T-helper 2 cell treated with Interferon-gamma antibody and Interleukin-4, amounts not matched to agents 100 ng/mL and 5 ng/mL, for 36 hours (primary cell): ENCODE measurements at regions not wholly inside any gene's neighbourhood (a gene's known extent, or its start where the extent isn't known, plus 50 kb on each side); places are given as distances from the start of the nearest gene placed in this dataset.

ENCODE experiments used
- intact Hi-C: fragments of 100-400 bp; cut with micrococcal nuclease; formaldehyde crosslinking; loops from one replicate; pipeline ENCODE4 v1.15.1; 2023

- intact Hi-C loops, result no loop called here
Measured at GRCh38 chr6:159481897-159482296, 211.1 kb downstream of the SOD2 start.

- intact Hi-C loops, result no loop called here
Measured at GRCh38 chr6:159480471-159480870, 212.6 kb downstream of the SOD2 start.

- intact Hi-C loops, result no loop called here
Measured at GRCh38 chr6:159479146-159479545, 213.9 kb downstream of the SOD2 start.

- intact Hi-C loops, result no loop called here
Measured at GRCh38 chr6:159473475-159474263, 219.4 kb downstream of the SOD2 start.

GRCh38 chr6:159470397-159470796 is 222.6 kb downstream of the SOD2 start:
- intact Hi-C loops, result no loop called here

GRCh38 chr6:159469443-159469842 is 223.6 kb downstream of the SOD2 start:
- intact Hi-C loops, result no loop called here

- intact Hi-C loops, result no loop called here
Measured at GRCh38 chr6:159468994-159469393, 224.0 kb downstream of the SOD2 start.

- intact Hi-C loops, result no loop called here
Measured at GRCh38 chr6:159467473-159468041, 225.5 kb downstream of the SOD2 start.

- intact Hi-C loops, result no loop called here
Measured at GRCh38 chr6:159466926-159467325, 226.1 kb downstream of the SOD2 start.

GRCh38 chr6:159464816-159465215 is 228.2 kb downstream of the SOD2 start:
- intact Hi-C loops, result no loop called here

- intact Hi-C loops, result loop anchor here (2.0 kb wide), 1 partner anchor 294 kb away; the partner anchor contains the start of gene FNDC1
Measured at GRCh38 chr6:159463119-159463829, 229.8 kb downstream of the SOD2 start.

GRCh38 chr6:159462431-159462830 is 230.6 kb downstream of the SOD2 start:
- intact Hi-C loops, result loop anchor here (2.0 kb wide), 1 partner anchor 294 kb away; the partner anchor contains the start of gene FNDC1

GRCh38 chr6:159461998-159462397 is 231.0 kb downstream of the SOD2 start:
- intact Hi-C loops, result loop anchor here (2.0 kb wide), 1 partner anchor 293 kb away; the partner anchor contains the start of gene FNDC1

GRCh38 chr6:159461266-159461665 is 231.8 kb downstream of the SOD2 start:
- intact Hi-C loops, result no loop called here

GRCh38 chr6:159460476-159460875 is 232.6 kb downstream of the SOD2 start:
- intact Hi-C loops, result no loop called here

GRCh38 chr6:159456349-159456748 is 236.7 kb downstream of the SOD2 start:
- intact Hi-C loops, result no loop called here

GRCh38 chr6:159455700-159456274 is 237.3 kb downstream of the SOD2 start:
- intact Hi-C loops, result no loop called here

- intact Hi-C loops, result no loop called here
Measured at GRCh38 chr6:159450815-159451465, 242.1 kb downstream of the SOD2 start.

- intact Hi-C loops, result no loop called here
Measured at GRCh38 chr6:159446340-159446739, 246.7 kb downstream of the SOD2 start.

- intact Hi-C loops, result no loop called here
Measured at GRCh38 chr6:159445351-159445750, 247.7 kb downstream of the SOD2 start.

- intact Hi-C loops, result no loop called here
Measured at GRCh38 chr6:159444056-159444760, 248.8 kb downstream of the SOD2 start.
